GM12891 (cell line): ENCODE measurements at regions not wholly inside any gene's neighbourhood (a gene's known extent, or its start where the extent isn't known, plus 50 kb on each side); places are given as distances from the start of the nearest gene placed in this dataset.

ENCODE experiments used
- POLR2A ChIP-seq: IDR thresholded peaks from 2 replicates; pipeline ENCODE4 v1.6.1; 2011; ENCODE audit warnings: low read depth, low read length, control low read depth
- POLR2AphosphoS5 ChIP-seq: IDR thresholded peaks from 2 replicates; pipeline ENCODE4 v1.6.1; 2011; ENCODE audit warnings: low read depth, low read length, control low read depth

DNA sequence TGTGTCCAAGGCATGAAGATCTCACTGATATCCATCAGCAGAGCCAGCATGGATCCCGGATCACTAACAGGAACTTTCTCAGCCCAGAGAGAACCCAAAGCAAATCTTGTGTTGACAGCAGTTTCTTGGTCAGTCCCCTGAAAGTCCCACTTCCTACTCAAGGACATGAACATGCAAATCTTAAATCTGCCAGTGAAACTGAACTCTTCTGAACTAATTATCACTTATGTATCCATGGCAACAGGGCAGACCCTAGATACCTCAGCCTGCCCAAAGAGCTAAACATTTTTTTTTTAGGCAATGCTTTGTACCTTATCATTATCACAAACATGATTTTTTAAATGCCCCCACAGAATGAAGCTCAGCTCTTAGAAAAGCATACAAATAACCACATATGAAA is 127.8 kb upstream of the DDX18 start:
- TF ChIP-seq POLR2AphosphoS5 (no peak), POLR2A (no peak)
